ENCODE measurements at regions not wholly inside any gene's neighbourhood (a gene's known extent, or its start where the extent isn't known, plus 50 kb on each side); places are given as distances from the start of the nearest gene placed in this dataset.

GRCh38 chr20:63125581-63125837 lies 90.4 kb downstream of the YTHDF1 start:
- no peak for ATAC-seq
- TF ChIP-seq ISL1 (CRISPR knock-in tag; IDR thresholded peaks at IDR 0.05) (no peak), TCF4 (CRISPR knock-in tag; IDR thresholded peaks at IDR 0.05; ENCODE audit: borderline replicate concordance) (no peak)

GRCh38 chr20:63124782-63125580 lies 91.0 kb downstream of the YTHDF1 start:
- TF ChIP-seq ARNTL (CRISPR knock-in tag; IDR thresholded peaks at IDR 0.05; ENCODE audit: borderline replicate concordance, low read depth) (no peak), TCF4 (CRISPR knock-in tag; IDR thresholded peaks at IDR 0.05; ENCODE audit: borderline replicate concordance) (no peak), ESRRG (CRISPR knock-in tag; IDR thresholded peaks at IDR 0.05) (no peak), OSR1 (CRISPR knock-in tag; IDR thresholded peaks at IDR 0.05) (no peak)
- ATAC-seq = no peak

DNA sequence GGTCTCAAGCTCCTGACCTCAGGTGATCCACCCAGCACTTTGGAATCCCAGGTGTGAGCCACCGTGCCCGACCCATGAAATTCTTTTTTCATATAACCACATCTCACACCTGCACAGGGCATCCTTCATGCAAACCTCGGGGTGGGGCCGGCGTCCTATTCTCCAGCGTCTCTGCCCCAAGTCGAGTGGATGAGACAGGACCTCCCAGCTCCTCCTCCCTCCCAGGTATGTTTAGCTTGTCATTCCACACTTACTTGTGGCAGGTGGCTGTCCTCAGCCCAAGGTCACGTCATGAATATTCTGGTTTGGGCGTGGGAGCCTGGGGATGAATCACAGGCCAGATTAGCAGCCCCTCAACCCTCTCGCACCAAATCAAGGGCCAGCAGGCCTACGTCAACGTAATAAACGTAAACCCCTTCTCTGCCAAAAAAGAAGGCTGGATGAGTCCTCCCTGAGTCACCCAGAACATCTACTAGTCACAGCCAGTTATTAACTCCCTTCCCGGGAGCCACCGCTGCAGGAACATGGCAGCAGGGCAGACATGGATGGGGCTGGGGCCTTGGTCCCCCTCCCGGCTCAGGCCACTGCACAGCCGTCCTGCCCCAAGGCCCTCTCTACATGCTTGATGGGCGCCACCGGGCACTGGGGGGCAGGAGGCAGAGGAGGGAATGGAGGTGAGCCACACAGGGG lies 91.7 kb downstream of the YTHDF1 start:
- no peak for TF ChIP-seq ZNF8 (CRISPR knock-in tag; IDR thresholded peaks at IDR 0.05)
- TF ChIP-seq RARB (CRISPR knock-in tag; IDR thresholded peaks at IDR 0.05) = no peak
- no peak for TF ChIP-seq ZNF565 (CRISPR knock-in tag; conservative IDR thresholded peaks at IDR 0.05; ENCODE audit: low read depth)
- TF ChIP-seq SNAI2 (CRISPR knock-in tag; IDR thresholded peaks at IDR 0.05) = no peak
- TF ChIP-seq, protein P1, sequence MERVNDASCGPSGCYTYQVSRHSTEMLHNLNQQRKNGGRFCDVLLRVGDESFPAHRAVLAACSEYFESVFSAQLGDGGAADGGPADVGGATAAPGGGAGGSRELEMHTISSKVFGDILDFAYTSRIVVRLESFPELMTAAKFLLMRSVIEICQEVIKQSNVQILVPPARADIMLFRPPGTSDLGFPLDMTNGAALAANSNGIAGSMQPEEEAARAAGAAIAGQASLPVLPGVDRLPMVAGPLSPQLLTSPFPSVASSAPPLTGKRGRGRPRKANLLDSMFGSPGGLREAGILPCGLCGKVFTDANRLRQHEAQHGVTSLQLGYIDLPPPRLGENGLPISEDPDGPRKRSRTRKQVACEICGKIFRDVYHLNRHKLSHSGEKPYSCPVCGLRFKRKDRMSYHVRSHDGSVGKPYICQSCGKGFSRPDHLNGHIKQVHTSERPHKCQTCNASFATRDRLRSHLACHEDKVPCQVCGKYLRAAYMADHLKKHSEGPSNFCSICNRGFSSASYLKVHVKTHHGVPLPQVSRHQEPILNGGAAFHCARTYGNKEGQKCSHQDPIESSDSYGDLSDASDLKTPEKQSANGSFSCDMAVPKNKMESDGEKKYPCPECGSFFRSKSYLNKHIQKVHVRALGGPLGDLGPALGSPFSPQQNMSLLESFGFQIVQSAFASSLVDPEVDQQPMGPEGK (CRISPR knock-in tag; IDR thresholded peaks at IDR 0.05; ENCODE audit: borderline replicate concordance) = no peak
- TF ChIP-seq ARNTL (CRISPR knock-in tag; IDR thresholded peaks at IDR 0.05; ENCODE audit: borderline replicate concordance, low read depth) = no peak
- TF ChIP-seq CREB5 (CRISPR knock-in tag; IDR thresholded peaks at IDR 0.05; ENCODE audit: low read depth) = no peak
- ATAC-seq = no peak

DNA sequence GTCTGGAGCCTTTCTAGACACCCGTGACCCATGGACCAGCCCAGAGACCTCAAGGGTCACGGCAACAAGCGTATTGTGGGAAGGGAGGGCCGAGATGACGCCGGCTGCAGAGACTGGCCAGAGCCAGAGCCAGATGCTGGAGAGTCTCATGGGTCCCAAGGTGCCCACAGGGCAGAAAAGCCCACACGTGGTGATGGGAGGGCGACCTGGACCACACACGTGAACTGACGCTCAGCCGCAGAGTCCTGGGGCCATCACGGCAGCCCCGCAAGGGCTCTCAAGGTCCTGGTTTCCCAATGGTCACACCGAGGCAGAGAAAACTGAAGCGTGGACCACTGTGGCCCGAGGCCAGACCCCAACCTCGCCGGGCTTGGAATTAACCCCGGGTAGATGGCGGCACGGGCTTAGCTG lies 92.6 kb downstream of the YTHDF1 start:
- TF ChIP-seq BACH2 (CRISPR knock-in tag; IDR thresholded peaks at IDR 0.05; ENCODE audit: borderline replicate concordance) (no peak), CSDC2 (CRISPR knock-in tag; IDR thresholded peaks at IDR 0.05) (no peak), ZFP30 (CRISPR knock-in tag; IDR thresholded peaks at IDR 0.05) (no peak), ZC3H10 (CRISPR knock-in tag; IDR thresholded peaks at IDR 0.05) (no peak), ISL1 (CRISPR knock-in tag; IDR thresholded peaks at IDR 0.05) (no peak), ARNTL (CRISPR knock-in tag; IDR thresholded peaks at IDR 0.05; ENCODE audit: borderline replicate concordance, low read depth) (no peak), ESRRG (CRISPR knock-in tag; IDR thresholded peaks at IDR 0.05) (no peak), CSRNP3 (CRISPR knock-in tag; IDR thresholded peaks at IDR 0.05) (no peak), OSR1 (CRISPR knock-in tag; IDR thresholded peaks at IDR 0.05) (no peak), ZFP3 (CRISPR knock-in tag; IDR thresholded peaks at IDR 0.05) (no peak), TOX (CRISPR knock-in tag; IDR thresholded peaks at IDR 0.05; ENCODE audit: borderline replicate concordance) (no peak)
- TF ChIP-seq, protein P2, sequence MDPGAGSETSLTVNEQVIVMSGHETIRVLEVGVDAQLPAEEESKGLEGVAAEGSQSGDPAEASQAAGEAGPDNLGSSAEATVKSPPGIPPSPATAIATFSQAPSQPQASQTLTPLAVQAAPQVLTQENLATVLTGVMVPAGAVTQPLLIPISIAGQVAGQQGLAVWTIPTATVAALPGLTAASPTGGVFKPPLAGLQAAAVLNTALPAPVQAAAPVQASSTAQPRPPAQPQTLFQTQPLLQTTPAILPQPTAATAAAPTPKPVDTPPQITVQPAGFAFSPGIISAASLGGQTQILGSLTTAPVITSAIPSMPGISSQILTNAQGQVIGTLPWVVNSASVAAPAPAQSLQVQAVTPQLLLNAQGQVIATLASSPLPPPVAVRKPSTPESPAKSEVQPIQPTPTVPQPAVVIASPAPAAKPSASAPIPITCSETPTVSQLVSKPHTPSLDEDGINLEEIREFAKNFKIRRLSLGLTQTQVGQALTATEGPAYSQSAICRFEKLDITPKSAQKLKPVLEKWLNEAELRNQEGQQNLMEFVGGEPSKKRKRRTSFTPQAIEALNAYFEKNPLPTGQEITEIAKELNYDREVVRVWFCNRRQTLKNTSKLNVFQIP (CRISPR knock-in tag; IDR thresholded peaks at IDR 0.05; ENCODE audit: borderline replicate concordance, low read depth) = no peak
- ATAC-seq = no peak

- no peak for ATAC-seq
- no peak for TF ChIP-seq TCF4 (CRISPR knock-in tag; IDR thresholded peaks at IDR 0.05; ENCODE audit: borderline replicate concordance)
- no peak for TF ChIP-seq SNAI2 (CRISPR knock-in tag; IDR thresholded peaks at IDR 0.05)
- no peak for TF ChIP-seq ARNTL (CRISPR knock-in tag; IDR thresholded peaks at IDR 0.05; ENCODE audit: borderline replicate concordance, low read depth)
- TF ChIP-seq ZFP3 (CRISPR knock-in tag; IDR thresholded peaks at IDR 0.05) = no peak
- TF ChIP-seq GLIS3 (CRISPR knock-in tag; IDR thresholded peaks at IDR 0.05) = no peak
- TF ChIP-seq CREB5 (CRISPR knock-in tag; IDR thresholded peaks at IDR 0.05; ENCODE audit: low read depth) = no peak
- no peak for TF ChIP-seq ISL1 (CRISPR knock-in tag; IDR thresholded peaks at IDR 0.05)
These were observed 93.3 kb downstream of the YTHDF1 start for GRCh38 chr20:63122626-63123025.

Measured in SK-N-SH treated with all-trans-retinoic acid at 6 μM for 48 hours (cell line).